GM12891 (cell line): ENCODE measurements at regions not wholly inside any gene's neighbourhood (a gene's known extent, or its start where the extent isn't known, plus 50 kb on each side); places are given as distances from the start of the nearest gene placed in this dataset.

Experiments used
- PAX5 ChIP-seq: IDR thresholded peaks from 2 replicates; pipeline ENCODE4 v1.6.1; 2011; ENCODE audit warnings: low read length, moderate library complexity, mild to moderate bottlenecking; ENCODE audit not compliant: insufficient read depth, severe bottlenecking
- POLR2A ChIP-seq: IDR thresholded peaks from 2 replicates; pipeline ENCODE4 v1.6.1; 2011; ENCODE audit warnings: low read depth, low read length, control low read depth
- POLR2AphosphoS5 ChIP-seq: IDR thresholded peaks from 2 replicates; pipeline ENCODE4 v1.6.1; 2011; ENCODE audit warnings: low read depth, low read length, control low read depth

- TF ChIP-seq PAX5 (no peak), POLR2A (no peak), POLR2AphosphoS5 (no peak)
Observed at GRCh38 chr2:71834796-71835195, 312.9 kb downstream of the CYP26B1 start.
